HepG2 (cell line): ENCODE measurements at regions not wholly inside any gene's neighbourhood (a gene's known extent, or its start where the extent isn't known, plus 50 kb on each side); places are given as distances from the start of the nearest gene placed in this dataset.

ENCODE experiments used
- CREB1 ChIP-seq, 2 experiments: fragments of 450-650 bp in 1 of 2; IDR thresholded peaks; 2 replicates each; pipeline ENCODE4 v1.6.1; 2016 to 2017; ENCODE audit warnings: control low read depth in 1 of 2, mild to moderate bottlenecking in 1 of 2, missing compliant biosample characterization in 1 of 2, missing genetic modification characterization in 1 of 2
- MBD4 ChIP-seq: IDR thresholded peaks from 2 replicates; pipeline ENCODE4 v1.6.1; 2012; ENCODE audit warnings: low read length, inconsistent platforms, borderline replicate concordance
- TF ChIP-seq, protein P1 (sequence below): sonication (generic); formaldehyde crosslinking; IDR thresholded peaks from 2 replicates; pipeline ENCODE4 v1.8.1; 2023; ENCODE audit warnings: missing genetic modification reagents, mild to moderate bottlenecking, borderline replicate concordance
- TF ChIP-seq, protein P2 (sequence below): sonication (generic); formaldehyde crosslinking; IDR thresholded peaks from 2 replicates; pipeline ENCODE4 v1.8.0; 2022; ENCODE audit warnings: missing genetic modification reagents, mild to moderate bottlenecking, borderline replicate concordance

DNA sequence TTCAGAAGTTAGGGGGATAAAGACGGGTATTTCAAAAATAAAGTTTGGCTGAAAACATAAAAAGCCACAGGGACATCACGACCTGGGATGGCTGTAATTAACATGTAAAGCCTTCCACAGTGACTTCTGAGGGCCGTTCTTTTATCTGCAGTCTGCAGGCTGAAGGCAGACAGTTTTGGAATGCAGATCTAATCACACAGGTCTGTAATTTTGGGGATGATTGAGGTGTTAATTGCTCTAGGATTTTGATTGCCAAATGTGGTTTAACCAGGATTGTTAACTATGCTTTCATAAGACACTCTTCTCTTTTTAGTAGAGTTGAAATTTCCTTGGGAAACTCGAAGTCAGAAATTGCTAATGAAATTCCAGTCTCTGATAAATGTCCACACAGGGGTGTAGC lies 355.5 kb downstream of the ATP23 start:
- TF ChIP-seq, protein P1, sequence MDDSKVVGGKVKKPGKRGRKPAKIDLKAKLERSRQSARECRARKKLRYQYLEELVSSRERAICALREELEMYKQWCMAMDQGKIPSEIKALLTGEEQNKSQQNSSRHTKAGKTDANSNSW (CRISPR knock-in tag): no peak
- TF ChIP-seq MBD4 (no peak), CREB1 (IDR thresholded peaks at IDR 0.05) (no peak), CREB1 (CRISPR knock-in tag; IDR thresholded peaks at IDR 0.05) (no peak)
- TF ChIP-seq, protein P2, sequence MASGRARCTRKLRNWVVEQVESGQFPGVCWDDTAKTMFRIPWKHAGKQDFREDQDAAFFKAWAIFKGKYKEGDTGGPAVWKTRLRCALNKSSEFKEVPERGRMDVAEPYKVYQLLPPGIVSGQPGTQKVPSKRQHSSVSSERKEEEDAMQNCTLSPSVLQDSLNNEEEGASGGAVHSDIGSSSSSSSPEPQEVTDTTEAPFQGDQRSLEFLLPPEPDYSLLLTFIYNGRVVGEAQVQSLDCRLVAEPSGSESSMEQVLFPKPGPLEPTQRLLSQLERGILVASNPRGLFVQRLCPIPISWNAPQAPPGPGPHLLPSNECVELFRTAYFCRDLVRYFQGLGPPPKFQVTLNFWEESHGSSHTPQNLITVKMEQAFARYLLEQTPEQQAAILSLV (CRISPR knock-in tag): no peak
